ENCODE measurements at regions not wholly inside any gene's neighbourhood (a gene's known extent, or its start where the extent isn't known, plus 50 kb on each side); places are given as distances from the start of the nearest gene placed in this dataset.

- Histone ChIP-seq H3K27me3 (ENCODE audit: control insufficient read depth, insufficient read depth, low read length) (no peaks in the 10 kb centered on the region), H3K36me3 (ENCODE audit: control insufficient read depth, insufficient read depth, low read length) (no peaks in the 10 kb centered on the region), H3K4me3 (ENCODE audit: low read length) (no peak overlapping the region), H3K27ac (ENCODE audit: low read length) (no peak overlapping the region), H3K4me1 (ENCODE audit: control insufficient read depth, insufficient read depth, low read length) (no peaks in the 10 kb centered on the region), H3K9me3 (ENCODE audit: control insufficient read depth, low read depth, low read length) (no peaks in the 10 kb centered on the region)
- no CpG with 5 or more reads among the region's 2 CpGs for WGBS (ENCODE audit: insufficient coverage, low lambda C conversion rate)
- DNase-seq: no peak
These were observed 114.0 kb downstream of the FAM76B start for GRCh38 chr11:95675585-95675984.

- DNase-seq: no peak
- no peaks in the 10 kb centered on the region for H3K36me3 ChIP-seq (ENCODE audit: control insufficient read depth, insufficient read depth, low read length)
- no peak overlapping the region for H3K4me3 ChIP-seq (ENCODE audit: low read length)
- no peaks in the 10 kb centered on the region for H3K4me1 ChIP-seq (ENCODE audit: control insufficient read depth, insufficient read depth, low read length)
- H3K27me3 ChIP-seq (ENCODE audit: control insufficient read depth, insufficient read depth, low read length): no peaks in the 10 kb centered on the region
- H3K9me3 ChIP-seq (ENCODE audit: control insufficient read depth, low read depth, low read length): no peaks in the 10 kb centered on the region
- no peak overlapping the region for H3K27ac ChIP-seq (ENCODE audit: low read length)
- WGBS (ENCODE audit: insufficient coverage, low lambda C conversion rate): 100% methylated on average over 1 of the region's 4 CpGs
These were observed 114.8 kb downstream of the FAM76B start for GRCh38 chr11:95674657-95675358.

GRCh38 chr11:95671768-95672167 lies 117.8 kb downstream of the FAM76B start:
- Histone ChIP-seq H3K4me1 (ENCODE audit: control insufficient read depth, insufficient read depth, low read length) (peaks cover 3% of the 10 kb centered on the region), H3K9me3 (ENCODE audit: control insufficient read depth, low read depth, low read length) (no peaks in the 10 kb centered on the region), H3K36me3 (ENCODE audit: control insufficient read depth, insufficient read depth, low read length) (no peaks in the 10 kb centered on the region), H3K27me3 (ENCODE audit: control insufficient read depth, insufficient read depth, low read length) (no peaks in the 10 kb centered on the region), H3K4me3 (ENCODE audit: low read length) (no peak overlapping the region), H3K27ac (ENCODE audit: low read length) (no peak overlapping the region)
- peak in 1 of 2 donors; percentile 9 for DNase-seq
- WGBS (ENCODE audit: insufficient coverage, low lambda C conversion rate): no CpG with 5 or more reads among the region's 2 CpGs

- peak; percentile 21 to 66 for DNase-seq
- Histone ChIP-seq H3K27me3 (ENCODE audit: control insufficient read depth, insufficient read depth, low read length) (no peaks in the 10 kb centered on the region), H3K4me3 (ENCODE audit: low read length) (no peak overlapping the region), H3K9me3 (ENCODE audit: control insufficient read depth, low read depth, low read length) (peaks cover 2% of the 10 kb centered on the region), H3K36me3 (ENCODE audit: control insufficient read depth, insufficient read depth, low read length) (no peaks in the 10 kb centered on the region), H3K4me1 (ENCODE audit: control insufficient read depth, insufficient read depth, low read length) (peaks cover 3% of the 10 kb centered on the region), H3K27ac (ENCODE audit: low read length) (no peak overlapping the region)
- WGBS (ENCODE audit: insufficient coverage, low lambda C conversion rate): no CpG with 5 or more reads among the region's 3 CpGs
These were observed 121.5 kb downstream of the FAM76B start for GRCh38 chr11:95668131-95668530.

- 100% methylated on average over 1 of the region's 2 CpGs for WGBS (ENCODE audit: insufficient coverage, low lambda C conversion rate)
- DNase-seq: no peak
- no peaks in the 10 kb centered on the region for H3K27me3 ChIP-seq (ENCODE audit: control insufficient read depth, insufficient read depth, low read length)
- H3K27ac ChIP-seq (ENCODE audit: low read length): no peak overlapping the region
- H3K9me3 ChIP-seq (ENCODE audit: control insufficient read depth, low read depth, low read length): peaks cover 2% of the 10 kb centered on the region
- H3K36me3 ChIP-seq (ENCODE audit: control insufficient read depth, insufficient read depth, low read length): no peaks in the 10 kb centered on the region
- no peak overlapping the region for H3K4me3 ChIP-seq (ENCODE audit: low read length)
- no peaks in the 10 kb centered on the region for H3K4me1 ChIP-seq (ENCODE audit: control insufficient read depth, insufficient read depth, low read length)
These were observed 128.4 kb downstream of the FAM76B start for GRCh38 chr11:95661162-95661561.

- Histone ChIP-seq H3K9me3 (ENCODE audit: control insufficient read depth, low read depth, low read length) (peaks cover under 1% of the 10 kb centered on the region), H3K27ac (ENCODE audit: low read length) (peak overlapping the region; percentile 51), H3K4me1 (ENCODE audit: control insufficient read depth, insufficient read depth, low read length) (no peaks in the 10 kb centered on the region), H3K4me3 (ENCODE audit: low read length) (no peak overlapping the region), H3K36me3 (ENCODE audit: control insufficient read depth, insufficient read depth, low read length) (no peaks in the 10 kb centered on the region), H3K27me3 (ENCODE audit: control insufficient read depth, insufficient read depth, low read length) (no peaks in the 10 kb centered on the region)
- peak; percentile 16 to 60 for DNase-seq
These were observed 129.5 kb downstream of the FAM76B start for GRCh38 chr11:95660038-95660437.

- DNase-seq: no peak
- Histone ChIP-seq H3K27me3 (ENCODE audit: control insufficient read depth, insufficient read depth, low read length) (no peaks in the 10 kb centered on the region), H3K9me3 (ENCODE audit: control insufficient read depth, low read depth, low read length) (no peaks in the 10 kb centered on the region), H3K27ac (ENCODE audit: low read length) (no peak overlapping the region), H3K4me3 (ENCODE audit: low read length) (no peak overlapping the region), H3K4me1 (ENCODE audit: control insufficient read depth, insufficient read depth, low read length) (no peaks in the 10 kb centered on the region), H3K36me3 (ENCODE audit: control insufficient read depth, insufficient read depth, low read length) (no peaks in the 10 kb centered on the region)
- 57% methylated on average over 1 of the region's 1 CpG for WGBS (ENCODE audit: insufficient coverage, low lambda C conversion rate)
These were observed 130.5 kb downstream of the FAM76B start for GRCh38 chr11:95659088-95659487.

- H3K27me3 ChIP-seq (ENCODE audit: control insufficient read depth, insufficient read depth, low read length): no peaks in the 10 kb centered on the region
- WGBS (ENCODE audit: insufficient coverage, low lambda C conversion rate): no CpG with 5 or more reads among the region's 1 CpG
- H3K9me3 ChIP-seq (ENCODE audit: control insufficient read depth, low read depth, low read length): no peaks in the 10 kb centered on the region
- no peak for DNase-seq
- no peak overlapping the region for H3K27ac ChIP-seq (ENCODE audit: low read length)
- H3K4me3 ChIP-seq (ENCODE audit: low read length): no peak overlapping the region
- no peaks in the 10 kb centered on the region for H3K36me3 ChIP-seq (ENCODE audit: control insufficient read depth, insufficient read depth, low read length)
- H3K4me1 ChIP-seq (ENCODE audit: control insufficient read depth, insufficient read depth, low read length): no peaks in the 10 kb centered on the region
These were observed 134.0 kb downstream of the FAM76B start for GRCh38 chr11:95655536-95655935.

GRCh38 chr11:95653680-95654079 lies 135.9 kb downstream of the FAM76B start:
- Histone ChIP-seq H3K9me3 (ENCODE audit: control insufficient read depth, low read depth, low read length) (no peaks in the 10 kb centered on the region), H3K4me1 (ENCODE audit: control insufficient read depth, insufficient read depth, low read length) (no peaks in the 10 kb centered on the region), H3K36me3 (ENCODE audit: control insufficient read depth, insufficient read depth, low read length) (no peaks in the 10 kb centered on the region), H3K27me3 (ENCODE audit: control insufficient read depth, insufficient read depth, low read length) (no peaks in the 10 kb centered on the region), H3K4me3 (ENCODE audit: low read length) (no peak overlapping the region), H3K27ac (ENCODE audit: low read length) (no peak overlapping the region)
- 100% methylated on average over 1 of the region's 1 CpG for WGBS (ENCODE audit: insufficient coverage, low lambda C conversion rate)
- no peak for DNase-seq

- no peak overlapping the region for H3K27ac ChIP-seq (ENCODE audit: low read length)
- 83% methylated on average over 3 of the region's 5 CpGs for WGBS (ENCODE audit: insufficient coverage, low lambda C conversion rate)
- H3K27me3 ChIP-seq (ENCODE audit: control insufficient read depth, insufficient read depth, low read length): no peaks in the 10 kb centered on the region
- H3K36me3 ChIP-seq (ENCODE audit: control insufficient read depth, insufficient read depth, low read length): no peaks in the 10 kb centered on the region
- H3K4me1 ChIP-seq (ENCODE audit: control insufficient read depth, insufficient read depth, low read length): no peaks in the 10 kb centered on the region
- no peak for DNase-seq
- H3K4me3 ChIP-seq (ENCODE audit: low read length): no peak overlapping the region
- no peaks in the 10 kb centered on the region for H3K9me3 ChIP-seq (ENCODE audit: control insufficient read depth, low read depth, low read length)
These were observed 136.5 kb downstream of the FAM76B start for GRCh38 chr11:95653099-95653498.

GRCh38 chr11:95652002-95652472 lies 137.5 kb downstream of the FAM76B start:
- Histone ChIP-seq H3K27me3 (ENCODE audit: control insufficient read depth, insufficient read depth, low read length) (no peaks in the 10 kb centered on the region), H3K4me3 (ENCODE audit: low read length) (no peak overlapping the region), H3K36me3 (ENCODE audit: control insufficient read depth, insufficient read depth, low read length) (no peaks in the 10 kb centered on the region), H3K4me1 (ENCODE audit: control insufficient read depth, insufficient read depth, low read length) (no peaks in the 10 kb centered on the region), H3K27ac (ENCODE audit: low read length) (no peak overlapping the region), H3K9me3 (ENCODE audit: control insufficient read depth, low read depth, low read length) (no peaks in the 10 kb centered on the region)
- DNase-seq: peak; percentile 16 to 26
- no CpG with 5 or more reads among the region's 3 CpGs for WGBS (ENCODE audit: insufficient coverage, low lambda C conversion rate)

All from large intestine (tissue), 3 donors.